NCI-H526 (cell line): ENCODE measurements at regions not wholly inside any gene's neighbourhood (a gene's known extent, or its start where the extent isn't known, plus 50 kb on each side); places are given as distances from the start of the nearest gene placed in this dataset.

Experiments used
- DNase-seq, 2 experiments: peaks; one replicate each; lab custom pipeline; 2025; lab: John Stamatoyannopoulos, UW

DNA sequence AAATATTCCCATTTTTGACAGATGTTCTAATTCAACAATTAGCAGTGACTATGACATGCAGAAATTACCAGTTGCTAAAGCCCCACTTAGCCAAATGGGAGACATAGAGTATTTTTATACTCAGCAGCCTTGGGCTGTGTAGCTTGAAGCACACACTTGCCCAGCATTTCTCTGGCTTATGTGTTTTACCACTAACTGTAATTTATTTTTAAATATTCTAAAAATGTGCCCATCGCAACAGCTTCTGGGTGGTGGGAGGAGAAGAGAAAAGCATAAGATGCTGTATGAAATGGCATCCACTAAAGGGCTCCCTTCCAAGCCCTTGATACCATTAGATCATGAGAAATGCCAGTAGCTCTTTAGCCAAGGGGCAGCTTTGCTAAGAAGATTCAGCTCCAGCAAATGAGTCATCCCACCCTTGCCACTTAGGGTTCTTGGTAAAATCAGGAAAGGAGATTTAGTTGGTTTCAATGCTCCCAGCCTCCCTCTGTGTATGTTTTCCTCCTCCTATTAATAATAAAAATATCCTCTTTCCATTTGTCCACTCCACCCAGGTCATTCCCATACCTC is 462.7 kb upstream of the DEPDC1 start:
- no peak for DNase-seq

GRCh38 chr1:68961143-68961542 is 464.3 kb upstream of the DEPDC1 start:
- no peak for DNase-seq

DNA sequence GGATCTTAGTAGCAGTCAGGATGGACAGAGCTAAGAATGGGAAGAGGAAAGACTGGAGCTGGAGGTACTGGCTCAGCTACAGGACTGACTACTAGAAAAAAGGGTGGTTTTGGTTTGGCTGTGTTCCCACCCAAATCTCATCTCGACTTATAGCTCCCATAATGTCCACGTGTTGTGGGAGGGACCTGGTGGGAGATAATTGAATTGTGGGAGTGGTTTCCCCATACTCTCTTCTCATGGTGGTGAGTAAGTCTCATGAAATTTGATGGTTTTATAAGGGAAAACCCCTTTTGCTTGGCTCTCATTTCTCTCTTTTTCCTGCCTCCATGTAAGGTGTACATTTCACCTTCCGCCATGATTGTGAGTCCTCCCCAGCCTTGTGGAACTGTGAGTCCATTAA is 466.5 kb upstream of the DEPDC1 start:
- DNase-seq, result no peak

- peak; percentile 95 to 97 for DNase-seq
Measured at GRCh38 chr1:68969441-68969840, 472.6 kb upstream of the DEPDC1 start.

DNA sequence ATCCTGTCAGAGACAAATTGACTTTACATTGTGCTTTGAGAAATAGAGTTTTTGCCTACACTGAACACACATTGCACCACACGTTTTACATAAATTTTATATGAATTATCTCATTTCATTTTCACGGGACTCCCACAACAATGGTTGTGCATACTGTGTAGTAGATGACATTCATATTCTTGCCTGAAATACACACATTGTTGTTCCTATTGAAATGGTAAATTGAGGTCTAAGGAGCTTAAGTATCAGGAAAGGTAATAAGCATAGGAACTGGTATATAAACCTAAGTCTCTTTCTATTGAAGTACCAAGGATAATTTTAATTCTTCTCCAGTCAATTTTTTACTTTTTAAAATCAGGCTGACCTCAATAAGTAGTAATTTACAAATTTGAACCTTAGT is 473.7 kb upstream of the DEPDC1 start:
- DNase-seq, result peak; percentile 48 to 52

DNA sequence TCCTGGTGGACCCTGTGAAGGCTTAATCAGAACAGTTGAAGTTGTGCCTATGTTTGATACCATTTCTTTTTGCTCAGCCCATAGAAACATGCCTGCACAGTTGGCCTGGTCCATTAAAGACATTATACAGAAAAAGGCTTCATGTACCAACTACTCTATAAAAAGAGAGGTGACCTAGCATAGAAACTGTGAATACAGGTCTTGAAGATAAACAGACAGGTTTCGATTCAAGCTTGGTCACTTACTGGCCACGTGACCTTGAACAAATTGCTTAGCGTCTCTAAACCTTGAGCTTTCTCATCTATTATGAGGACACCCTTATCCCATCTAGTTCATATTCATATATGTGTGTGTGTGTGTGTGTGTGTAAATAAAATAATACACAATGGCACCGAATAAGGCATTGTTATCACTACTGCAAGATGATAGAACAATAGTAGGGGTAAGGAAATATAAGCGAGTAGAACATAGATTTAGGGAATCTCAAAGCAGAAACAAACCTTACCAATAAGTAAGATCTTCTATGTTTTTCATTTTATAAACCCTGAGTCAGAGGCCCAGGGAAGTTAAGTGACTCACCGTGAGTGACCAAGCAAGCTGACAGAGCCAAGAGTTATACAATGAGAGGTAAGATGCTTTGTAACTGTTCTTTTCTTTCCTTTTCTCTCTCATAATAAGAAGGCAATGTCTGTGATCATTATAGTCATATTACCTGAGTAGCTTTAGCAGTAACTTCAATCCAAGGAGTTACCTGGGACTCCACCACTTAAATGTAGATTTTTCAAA is 476.8 kb upstream of the DEPDC1 start:
- DNase-seq, result no peak

DNA sequence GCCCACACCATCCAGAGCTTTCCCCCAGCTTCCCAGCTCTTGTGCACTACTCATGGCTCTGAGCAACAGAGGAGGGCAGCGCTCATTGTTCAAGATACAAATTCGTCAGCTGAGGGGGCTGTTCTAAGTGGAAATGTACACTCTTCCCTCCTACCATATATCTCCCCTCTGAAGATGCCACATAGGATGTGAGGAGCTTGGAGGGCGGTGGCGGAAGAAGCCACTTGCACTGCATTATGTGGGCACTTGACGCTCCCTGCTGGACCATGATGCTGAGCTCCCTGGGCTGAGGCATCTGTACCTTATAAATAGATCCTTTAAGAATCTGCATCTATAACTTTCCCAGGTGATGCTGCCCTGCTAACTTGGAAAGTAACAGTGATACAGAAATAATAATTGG is 477.6 kb upstream of the DEPDC1 start:
- no peak for DNase-seq

GRCh38 chr1:68975212-68975933 is 478.5 kb upstream of the DEPDC1 start:
- DNase-seq, result peak in 1 of 2 experiments; percentile 10

DNA sequence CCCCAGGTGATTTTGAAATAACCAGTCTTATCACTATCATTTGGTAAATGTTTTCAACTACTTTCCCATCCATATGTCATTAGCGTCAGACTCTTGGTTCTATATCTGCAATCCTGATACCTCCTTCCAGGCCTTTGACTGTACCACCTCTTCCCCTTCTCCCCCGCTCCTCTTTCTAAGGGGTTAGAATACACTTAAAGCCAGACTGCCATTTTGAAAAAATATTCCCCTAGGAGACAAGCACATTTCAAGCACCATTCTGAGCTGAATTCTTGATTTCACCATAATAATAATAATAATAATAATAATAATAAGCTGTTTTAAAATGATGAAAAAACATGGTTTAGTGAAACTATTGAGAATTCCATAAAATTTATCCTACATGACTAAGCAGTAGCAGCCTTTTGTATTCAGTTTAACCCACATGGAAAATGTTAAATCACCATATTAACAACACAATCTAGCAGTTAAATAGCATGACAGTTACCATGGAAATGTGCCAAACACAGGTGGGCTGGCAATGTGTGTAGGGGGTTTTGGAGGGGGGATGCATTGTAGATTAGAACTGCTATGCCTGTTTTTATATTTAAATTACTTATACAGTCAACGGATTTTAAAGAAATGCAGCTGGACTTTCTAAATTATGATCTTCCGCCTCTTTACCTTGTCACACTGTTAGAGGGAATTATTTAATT is 480.2 kb upstream of the DEPDC1 start:
- DNase-seq, result no peak

DNA sequence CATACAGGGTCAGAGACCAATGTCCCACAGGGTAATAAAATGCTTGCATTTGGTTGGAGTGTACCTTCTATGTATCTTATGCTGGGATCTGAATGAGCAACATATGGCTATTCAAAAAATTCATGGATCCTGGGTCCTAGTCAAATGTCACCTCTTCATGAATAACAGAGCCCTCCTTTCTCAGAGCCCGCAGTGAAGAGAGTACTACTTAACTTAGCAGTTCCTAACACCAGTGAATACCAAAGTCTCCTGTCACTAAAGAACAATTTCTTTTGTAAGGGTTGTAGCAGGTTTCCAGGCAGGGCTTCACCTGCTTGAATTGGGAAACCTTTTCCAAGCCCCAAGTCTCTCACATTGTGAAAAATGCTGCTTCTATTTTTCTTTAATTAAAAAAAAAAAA is 483.0 kb upstream of the DEPDC1 start:
- DNase-seq, result no peak

DNA sequence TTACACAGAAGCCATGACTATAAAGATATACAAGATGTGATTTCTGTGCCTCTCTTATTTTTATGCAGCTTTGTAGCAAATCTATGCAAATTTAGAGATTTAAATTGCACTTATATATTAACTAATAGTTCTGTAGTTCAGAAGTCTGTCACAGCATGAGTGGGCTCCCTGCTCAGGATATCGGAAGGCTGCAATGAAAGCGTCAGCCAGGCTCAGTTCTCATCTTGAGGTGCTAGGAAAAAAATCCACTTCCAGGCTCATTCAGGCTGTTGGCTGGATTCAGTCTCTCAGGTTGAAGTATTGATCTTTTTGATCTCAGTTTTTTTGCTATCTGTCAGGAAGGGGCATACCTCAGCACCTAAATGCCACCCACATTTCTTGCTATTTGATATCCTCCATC is 487.4 kb upstream of the DEPDC1 start:
- no peak for DNase-seq

DNA sequence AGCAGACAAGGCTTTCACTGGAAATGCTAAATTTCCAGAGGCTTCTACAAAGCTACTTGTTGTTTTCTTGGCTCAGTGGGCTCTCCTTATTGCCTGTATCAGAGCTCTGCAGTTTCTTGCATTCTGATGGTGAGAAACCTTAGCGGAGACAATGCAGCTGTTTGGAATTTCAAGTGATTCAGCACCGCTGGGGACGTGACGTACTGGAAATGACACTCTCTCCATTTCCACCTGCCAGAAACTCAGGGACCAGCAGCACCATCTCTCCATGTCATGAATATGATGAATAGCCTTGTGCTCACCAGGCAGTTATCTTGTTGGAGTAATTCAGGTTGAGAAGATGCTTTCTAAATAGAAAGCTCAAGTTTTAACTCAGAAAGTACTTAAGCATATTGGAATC is 497.2 kb upstream of the DEPDC1 start:
- DNase-seq, result no peak

DNA sequence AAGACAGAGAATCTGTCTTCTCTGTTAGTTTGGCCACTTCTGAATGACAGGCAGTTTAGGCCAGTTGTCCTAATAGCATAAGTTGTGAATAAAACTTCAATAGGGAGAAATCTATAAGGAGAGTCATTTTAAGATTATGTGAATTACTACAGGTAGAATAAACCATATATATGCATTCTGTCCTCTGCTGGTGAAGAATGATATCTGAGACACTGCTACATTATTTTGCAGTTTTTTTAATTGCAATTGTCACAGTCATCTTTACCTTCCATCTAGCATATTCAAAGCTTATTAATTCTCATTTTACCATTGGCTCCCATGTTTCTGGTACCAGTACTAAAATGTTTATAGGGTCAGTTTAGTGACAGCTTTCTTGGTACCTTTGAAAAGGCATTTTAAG is 519.6 kb upstream of the DEPDC1 start:
- no peak for DNase-seq

- DNase-seq, result no peak
Measured at GRCh38 chr1:69029649-69030048, 532.8 kb upstream of the DEPDC1 start.

DNA sequence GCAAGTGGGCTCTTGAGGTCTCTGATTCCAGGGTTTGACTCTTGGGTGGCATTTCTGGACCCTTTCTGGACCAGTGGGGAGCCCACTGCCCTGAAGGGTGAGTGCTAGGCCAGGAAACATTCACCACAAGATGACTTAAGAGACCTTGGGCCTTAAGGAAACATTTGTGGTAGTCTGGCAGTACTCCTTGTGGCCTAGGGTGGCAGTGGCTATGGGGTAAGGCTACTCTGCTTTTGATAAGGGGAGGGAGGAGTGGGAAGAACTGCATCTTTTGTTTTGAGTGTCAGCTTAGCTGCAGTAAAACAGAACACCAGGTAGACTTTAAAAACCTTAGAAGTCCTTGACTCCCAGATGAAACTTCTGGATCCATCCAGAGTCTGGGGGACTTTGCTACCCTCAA is 529.3 kb upstream of the LRRC7 start:
- DNase-seq, result no peak

GRCh38 chr1:69045572-69045971 is 522.1 kb upstream of the LRRC7 start:
- DNase-seq, result no peak

DNA sequence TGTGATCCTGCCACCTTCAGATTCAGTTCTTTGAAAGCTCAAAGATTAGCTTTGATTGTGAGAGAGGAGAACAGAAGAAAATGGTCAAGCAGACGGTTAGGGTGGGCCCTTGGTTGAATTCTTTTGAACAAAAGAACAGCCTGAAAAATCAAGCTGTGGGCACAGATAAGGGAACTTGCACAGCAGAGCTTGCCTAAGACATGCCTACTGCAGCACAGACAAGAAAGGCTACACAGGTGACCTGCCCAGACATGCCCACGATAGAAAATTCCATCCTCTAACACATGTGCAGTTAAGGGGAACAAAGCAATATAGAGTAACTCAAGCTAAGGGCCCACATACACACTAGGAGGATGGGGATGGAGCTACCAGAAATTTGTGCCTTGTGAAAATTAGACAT is 512.5 kb upstream of the LRRC7 start:
- peak; percentile 7 to 50 for DNase-seq

DNA sequence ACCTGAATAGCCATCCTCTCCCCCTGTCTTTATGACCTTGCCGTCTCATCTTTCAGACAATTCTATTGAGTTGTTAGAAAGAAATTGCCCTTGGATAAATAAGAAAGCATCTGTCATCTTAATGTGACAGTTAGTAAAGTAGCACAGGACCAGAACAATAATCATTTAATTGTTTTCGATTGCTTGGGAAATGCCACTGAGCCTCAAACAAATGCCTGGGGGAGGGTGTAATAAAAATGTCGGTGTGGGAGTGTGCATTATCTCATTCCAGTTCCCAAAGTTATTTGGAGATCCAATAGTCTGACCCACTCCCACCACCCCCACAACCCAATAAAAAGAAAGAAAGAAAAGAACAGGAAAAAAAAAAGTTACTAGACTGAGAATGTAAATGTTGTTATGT is 509.3 kb upstream of the LRRC7 start:
- no peak for DNase-seq

DNA sequence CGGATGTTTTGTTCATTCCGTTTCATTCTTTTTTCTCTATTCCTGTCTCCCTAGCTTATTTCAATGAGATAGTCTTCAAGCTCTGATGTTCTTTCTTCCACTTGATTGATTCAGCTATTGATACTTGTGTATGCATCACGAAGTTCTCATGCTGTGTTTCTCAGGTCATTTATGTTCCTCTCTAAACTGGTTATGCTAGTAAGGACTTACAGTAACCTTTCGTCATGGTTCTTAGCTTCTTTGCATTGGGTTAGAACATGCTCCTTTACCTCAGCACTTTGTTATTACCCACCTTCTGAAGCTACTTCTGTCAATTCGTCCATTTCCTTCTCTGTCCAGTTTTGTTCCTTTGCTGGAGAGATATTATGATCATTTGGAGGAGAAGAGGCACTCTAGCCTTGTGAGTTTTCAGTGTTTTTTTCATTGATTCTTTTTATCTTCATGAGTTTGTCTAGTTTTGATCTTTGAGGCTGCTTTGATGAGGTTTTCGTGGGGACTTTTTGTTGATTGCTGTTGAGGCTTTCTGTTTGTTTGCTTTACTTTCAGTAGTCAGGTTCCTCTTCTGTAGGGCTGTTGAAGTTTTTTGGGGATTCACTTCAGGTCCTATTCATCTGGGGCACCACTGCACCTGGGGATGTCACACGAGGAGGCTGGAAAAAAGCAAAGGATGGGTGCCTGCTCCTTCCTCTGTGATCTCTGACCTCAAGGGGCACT is 496.9 kb upstream of the LRRC7 start:
- DNase-seq, result no peak

- DNase-seq, result peak in 1 of 2 experiments; percentile 3
Measured at GRCh38 chr1:69073176-69073575, 494.5 kb upstream of the LRRC7 start.

DNA sequence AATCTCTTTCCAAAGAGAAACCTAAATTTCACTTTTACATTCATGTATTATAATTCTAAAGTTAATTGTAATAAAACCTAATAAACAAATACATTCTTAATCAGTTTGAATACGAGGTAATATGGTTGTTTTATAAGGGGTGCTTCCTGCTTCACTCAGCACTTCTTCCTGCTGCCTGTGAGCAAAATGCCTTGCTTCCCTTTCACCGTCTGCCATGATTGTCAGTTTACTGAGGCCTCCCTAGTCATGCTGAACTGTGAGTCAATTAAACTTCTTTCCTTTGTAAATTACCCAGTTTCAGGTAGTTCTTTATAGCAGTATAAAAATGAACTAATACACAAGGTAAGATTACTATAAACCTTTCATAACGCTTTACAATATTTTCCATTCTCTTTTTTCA is 491.1 kb upstream of the LRRC7 start:
- DNase-seq, result no peak

DNA sequence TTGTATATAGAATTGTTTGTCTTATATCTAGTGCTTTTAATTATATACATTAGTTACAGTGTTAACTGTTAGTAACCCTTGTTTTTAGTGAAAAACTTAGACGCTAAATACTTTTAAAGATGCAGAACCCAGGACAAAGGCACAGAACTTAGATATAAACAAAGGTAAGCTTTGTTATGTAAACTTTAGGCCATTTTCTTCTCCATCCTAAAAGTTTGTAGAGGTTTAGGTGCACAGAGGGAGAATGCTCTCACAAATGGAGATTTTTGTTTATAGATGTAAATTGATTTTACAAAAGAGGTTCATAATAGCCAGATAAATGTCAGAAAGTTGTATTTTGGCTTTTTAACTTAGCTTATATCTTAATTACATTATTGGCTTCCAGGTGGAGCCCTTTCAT is 490.5 kb upstream of the LRRC7 start:
- no peak for DNase-seq
